ENCODE measurements at regions not wholly inside any gene's neighbourhood (a gene's known extent, or its start where the extent isn't known, plus 50 kb on each side); places are given as distances from the start of the nearest gene placed in this dataset.
A peak's percentile ranks its signal among the peaks of the same experiment; 100 is the strongest.

- DNase-seq (no peak), ATAC-seq (no peak)
- intact Hi-C loops (cut with micrococcal nuclease) = no loop called here
Measured at GRCh38 chr16:80319181-80319580, 221.6 kb upstream of the DYNLRB2 start.

GRCh38 chr16:80318107-80318506, 222.7 kb upstream of the DYNLRB2 start:
- DNase-seq (no peak), ATAC-seq (no peak)
- intact Hi-C loops (cut with micrococcal nuclease) = no loop called here

GRCh38 chr16:80317599-80318037, 223.2 kb upstream of the DYNLRB2 start:
- intact Hi-C loops (cut with micrococcal nuclease) = no loop called here
- ATAC-seq = no peak
- DNase-seq = no peak

- no peak for DNase-seq
- intact Hi-C loops (cut with micrococcal nuclease) = no loop called here
- ATAC-seq = no peak
Measured at GRCh38 chr16:80317116-80317515, 223.7 kb upstream of the DYNLRB2 start.

- intact Hi-C loops (cut with micrococcal nuclease) = no loop called here
- ATAC-seq = no peak
- DNase-seq = no peak
Measured at GRCh38 chr16:80314042-80314441, 226.8 kb upstream of the DYNLRB2 start.

GRCh38 chr16:80309178-80309577, 231.6 kb upstream of the DYNLRB2 start:
- ATAC-seq (no peak), DNase-seq (no peak)
- intact Hi-C loops (cut with micrococcal nuclease) = no loop called here

GRCh38 chr16:80305410-80305809, 235.4 kb upstream of the DYNLRB2 start:
- ATAC-seq = no peak
- intact Hi-C loops (cut with micrococcal nuclease) = no loop called here
- DNase-seq = no peak

- ATAC-seq (no peak), DNase-seq (no peak)
- intact Hi-C loops (cut with micrococcal nuclease) = no loop called here
Measured at GRCh38 chr16:80303691-80304090, 237.1 kb upstream of the DYNLRB2 start.

GRCh38 chr16:80300876-80301275, 239.9 kb upstream of the DYNLRB2 start:
- ATAC-seq (no peak), DNase-seq (no peak)
- intact Hi-C loops (cut with micrococcal nuclease) = no loop called here

GRCh38 chr16:80300456-80300855, 240.3 kb upstream of the DYNLRB2 start:
- no peak for DNase-seq
- intact Hi-C loops (cut with micrococcal nuclease) = no loop called here
- ATAC-seq = no peak

- intact Hi-C loops (cut with micrococcal nuclease) = no loop called here
- ATAC-seq (no peak), DNase-seq (no peak)
Measured at GRCh38 chr16:80299416-80299815, 241.4 kb upstream of the DYNLRB2 start.

- intact Hi-C loops (cut with micrococcal nuclease) = no loop called here
- DNase-seq = no peak
- no peak for ATAC-seq
Measured at GRCh38 chr16:80298676-80299075, 242.1 kb upstream of the DYNLRB2 start.

- DNase-seq = no peak
- ATAC-seq = no peak
- intact Hi-C loops (cut with micrococcal nuclease) = no loop called here
Measured at GRCh38 chr16:80296034-80296433, 244.8 kb upstream of the DYNLRB2 start.

- no peak for ATAC-seq
- DNase-seq = no peak
- intact Hi-C loops (cut with micrococcal nuclease) = no loop called here
Measured at GRCh38 chr16:80294172-80294571, 246.6 kb upstream of the DYNLRB2 start.

GRCh38 chr16:80288616-80289015, 252.2 kb upstream of the DYNLRB2 start:
- ATAC-seq = peak; percentile 78
- intact Hi-C loops (cut with micrococcal nuclease) = no loop called here
- DNase-seq = no peak

GRCh38 chr16:80287674-80288073, 253.1 kb upstream of the DYNLRB2 start:
- ATAC-seq = no peak
- DNase-seq = no peak
- intact Hi-C loops (cut with micrococcal nuclease) = no loop called here

- no peak for DNase-seq
- intact Hi-C loops (cut with micrococcal nuclease) = no loop called here
- no peak for ATAC-seq
Measured at GRCh38 chr16:80285104-80285503, 255.7 kb upstream of the DYNLRB2 start.

GRCh38 chr16:80283466-80284392, 257.1 kb upstream of the DYNLRB2 start:
- DNase-seq = no peak
- no peak for ATAC-seq
- intact Hi-C loops (cut with micrococcal nuclease) = no loop called here

GRCh38 chr16:80280557-80280956, 260.2 kb upstream of the DYNLRB2 start:
- ATAC-seq (no peak), DNase-seq (no peak)
- intact Hi-C loops (cut with micrococcal nuclease) = no loop called here

- intact Hi-C loops (cut with micrococcal nuclease) = no loop called here
- DNase-seq (no peak), ATAC-seq (no peak)
Measured at GRCh38 chr16:80279656-80280055, 261.1 kb upstream of the DYNLRB2 start.

GRCh38 chr16:80277182-80277581, 263.6 kb upstream of the DYNLRB2 start:
- no peak for DNase-seq
- intact Hi-C loops (cut with micrococcal nuclease) = no loop called here
- no peak for ATAC-seq

Measured in left ventricle myocardium superior (tissue), 1 donor.